ENCODE measurements at regions not wholly inside any gene's neighbourhood (a gene's known extent, or its start where the extent isn't known, plus 50 kb on each side); places are given as distances from the start of the nearest gene placed in this dataset.

DNA sequence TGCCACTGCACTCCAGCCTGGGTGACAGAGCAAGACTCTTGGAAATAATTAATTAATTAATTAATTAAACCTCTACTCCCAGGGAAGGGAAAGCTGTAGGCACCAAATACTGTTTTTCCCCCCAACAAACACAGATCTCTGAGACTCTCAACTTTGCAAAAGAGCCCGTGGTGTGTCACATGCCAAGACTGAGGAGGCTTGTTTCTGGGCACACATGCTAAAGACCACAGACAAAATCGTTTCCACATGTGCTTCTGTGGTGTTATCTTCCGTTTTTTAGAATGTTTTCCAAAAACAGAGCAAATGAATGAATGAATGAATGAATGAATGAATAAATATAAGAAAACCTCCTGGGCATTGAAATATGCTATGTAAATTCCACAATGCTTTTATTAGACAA, 55.6 kb upstream of the ATXN1 start:
- TF ChIP-seq, protein P1, sequence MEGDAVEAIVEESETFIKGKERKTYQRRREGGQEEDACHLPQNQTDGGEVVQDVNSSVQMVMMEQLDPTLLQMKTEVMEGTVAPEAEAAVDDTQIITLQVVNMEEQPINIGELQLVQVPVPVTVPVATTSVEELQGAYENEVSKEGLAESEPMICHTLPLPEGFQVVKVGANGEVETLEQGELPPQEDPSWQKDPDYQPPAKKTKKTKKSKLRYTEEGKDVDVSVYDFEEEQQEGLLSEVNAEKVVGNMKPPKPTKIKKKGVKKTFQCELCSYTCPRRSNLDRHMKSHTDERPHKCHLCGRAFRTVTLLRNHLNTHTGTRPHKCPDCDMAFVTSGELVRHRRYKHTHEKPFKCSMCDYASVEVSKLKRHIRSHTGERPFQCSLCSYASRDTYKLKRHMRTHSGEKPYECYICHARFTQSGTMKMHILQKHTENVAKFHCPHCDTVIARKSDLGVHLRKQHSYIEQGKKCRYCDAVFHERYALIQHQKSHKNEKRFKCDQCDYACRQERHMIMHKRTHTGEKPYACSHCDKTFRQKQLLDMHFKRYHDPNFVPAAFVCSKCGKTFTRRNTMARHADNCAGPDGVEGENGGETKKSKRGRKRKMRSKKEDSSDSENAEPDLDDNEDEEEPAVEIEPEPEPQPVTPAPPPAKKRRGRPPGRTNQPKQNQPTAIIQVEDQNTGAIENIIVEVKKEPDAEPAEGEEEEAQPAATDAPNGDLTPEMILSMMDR (conservative IDR thresholded peaks at IDR 0.05; ENCODE audit: low read length) = no peak
- TF ChIP-seq EZH2phosphoT487 (IDR thresholded peaks at IDR 0.05; ENCODE audit: borderline replicate concordance) = no peak
